Liver (tissue), 7 donors: ENCODE measurements at regions not wholly inside any gene's neighbourhood (a gene's known extent, or its start where the extent isn't known, plus 50 kb on each side); places are given as distances from the start of the nearest gene placed in this dataset.

Source experiments
- DNase-seq: peaks from one replicate; pipeline ENCODE4 v3.0.0-alpha.2; 2017; ENCODE audit warnings: low spot score
- H3K27ac ChIP-seq, 2 donors: one replicate each; pipeline ENCODE4 v1.7.0; 2013; ENCODE audit warnings: inconsistent platforms in 2 of 2, low read length in 2 of 2, control low read depth in 1 of 2, low read depth in 1 of 2, mild to moderate bottlenecking in 1 of 2
- H3K27me3 ChIP-seq, 4 donors: one replicate each; pipeline versions ENCODE4 v1.6.1 to v1.7.0; 2013; ENCODE audit warnings: low read length in 3 of 4, inconsistent platforms in 1 of 4, mild to moderate bottlenecking in 1 of 4, moderate library complexity in 1 of 4; ENCODE audit not compliant: control insufficient read depth in 4 of 4, insufficient read depth in 4 of 4
- H3K36me3 ChIP-seq, 4 donors: one replicate each; pipeline versions ENCODE4 v1.6.1 to v1.7.0; 2013; ENCODE audit warnings: low read length in 3 of 4, mild to moderate bottlenecking in 3 of 4, low read depth in 1 of 4, moderate library complexity in 1 of 4; ENCODE audit not compliant: control insufficient read depth in 4 of 4, insufficient read depth in 3 of 4
- H3K4me1 ChIP-seq, 4 donors: one replicate each; pipeline versions ENCODE4 v1.6.1 to v1.7.0; 2013; ENCODE audit warnings: low read length in 3 of 4, mild to moderate bottlenecking in 3 of 4, moderate library complexity in 1 of 4; ENCODE audit not compliant: control insufficient read depth in 4 of 4, insufficient read depth in 4 of 4
- H3K4me3 ChIP-seq, 3 donors: one replicate each; pipeline versions ENCODE4 v1.6.1 to v1.7.0; 2013; ENCODE audit warnings: low read length in 3 of 3, control low read depth in 1 of 3, low read depth in 1 of 3, mild to moderate bottlenecking in 1 of 3
- H3K9ac ChIP-seq, 2 donors: one replicate each; pipeline ENCODE4 v1.7.0; 2013; ENCODE audit warnings: low read length in 2 of 2, mild to moderate bottlenecking in 2 of 2, moderate library complexity in 2 of 2, control low read depth in 1 of 2, low read depth in 1 of 2
- H3K9me3 ChIP-seq, 4 donors: one replicate each; pipeline versions ENCODE4 v1.6.1 to v1.7.0; 2013; ENCODE audit warnings: low read length in 3 of 4; ENCODE audit not compliant: control insufficient read depth in 4 of 4
- EGR1 ChIP-seq, 2 donors: IDR thresholded peaks; 2 replicates each; pipeline ENCODE4 v1.6.1; 2016 to 2018; ENCODE audit warnings: antibody characterized with exemption in 2 of 2, low read depth in 2 of 2
- FOXA1 ChIP-seq: IDR thresholded peaks from 2 replicates; pipeline ENCODE4 v1.6.1; 2016; ENCODE audit warnings: antibody characterized with exemption
- GABPA ChIP-seq, 2 donors: IDR thresholded peaks in 1 of 2; conservative IDR thresholded peaks in 1 of 2; 2 replicates each; pipeline ENCODE4 v1.6.1; 2016; ENCODE audit warnings: antibody characterized with exemption in 2 of 2, mild to moderate bottlenecking in 1 of 2, moderate library complexity in 1 of 2
- HNF4G ChIP-seq: IDR thresholded peaks from 2 replicates; pipeline ENCODE4 v1.6.1; 2016; ENCODE audit warnings: antibody characterized with exemption
- JUND ChIP-seq, 2 donors: IDR thresholded peaks; 2 replicates each; pipeline ENCODE4 v1.6.1; 2016; ENCODE audit warnings: antibody characterized with exemption in 2 of 2
- NR2F2 ChIP-seq: IDR thresholded peaks from 2 replicates; pipeline ENCODE4 v1.6.1; 2016; ENCODE audit warnings: antibody characterized with exemption
- SP1 ChIP-seq: IDR thresholded peaks from 2 replicates; pipeline ENCODE4 v1.6.1; 2018; ENCODE audit warnings: antibody characterized with exemption, mild to moderate bottlenecking
- TAF1 ChIP-seq: conservative IDR thresholded peaks from 2 replicates; pipeline ENCODE4 v1.6.1; 2016; ENCODE audit warnings: antibody characterized with exemption, mild to moderate bottlenecking
- YY1 ChIP-seq: IDR thresholded peaks from 2 replicates; pipeline ENCODE4 v1.6.1; 2016; ENCODE audit warnings: antibody characterized with exemption, mild to moderate bottlenecking
- WGBS: extraction: QIAGEN DNeasy Blood & Tissue Kit; methylation state at CpG from one replicate; pipeline ENCODE4 v1.1.7; 2013; 5-methylcytosine and 5-hydroxymethylcytosine counted together
- TF ChIP-seq, protein P1 (sequence below): IDR thresholded peaks from 2 replicates; pipeline ENCODE4 v1.6.1; 2016; ENCODE audit warnings: antibody characterized with exemption
- TF ChIP-seq, protein P2 (sequence below): IDR thresholded peaks from 2 replicates; pipeline ENCODE4 v1.6.1; 2016; ENCODE audit warnings: antibody characterized with exemption
- TF ChIP-seq, protein P3 (sequence below): IDR thresholded peaks from 2 replicates; pipeline ENCODE4 v1.6.1; 2016; ENCODE audit warnings: antibody characterized with exemption, mild to moderate bottlenecking
- donor health status: healthy.
- donor health status: healthy.
- donor health status: healthy.
- donor health status: healthy.

DNA sequence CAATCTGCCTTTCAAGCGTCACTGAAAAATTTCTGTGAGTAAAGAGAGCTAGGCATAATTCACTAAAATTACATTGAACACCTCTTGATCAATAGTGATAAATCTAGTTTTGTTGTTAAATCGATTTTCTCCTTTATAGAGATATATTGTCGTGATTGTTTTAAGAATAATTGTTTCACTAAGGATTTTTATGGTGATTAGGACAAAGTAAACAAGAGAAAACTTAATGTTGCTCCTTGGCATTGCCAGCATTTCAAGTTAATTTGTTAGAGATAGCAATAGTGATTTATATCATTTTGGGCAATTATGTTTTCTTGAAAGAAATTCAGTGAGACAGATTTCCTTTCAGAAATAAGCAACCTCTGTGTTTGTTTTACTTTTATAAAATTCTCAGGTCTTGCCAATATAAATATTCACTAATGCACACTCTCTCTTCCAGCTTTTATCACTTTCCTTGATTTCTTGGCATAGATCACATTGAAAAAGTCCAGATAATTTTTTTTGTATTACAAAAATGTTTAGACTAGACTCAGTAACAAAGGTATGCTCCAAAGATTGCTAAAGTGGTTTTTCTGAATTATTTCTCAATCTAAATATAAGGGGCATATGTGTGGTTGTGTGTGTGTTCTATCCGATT, 538.7 kb downstream of the TFEC start:
- H3K4me3 ChIP-seq = no peak overlapping the region
- TF ChIP-seq EGR1 (IDR thresholded peaks at IDR 0.05; ENCODE audit: low read depth in 2 of 2) = no peak
- TF ChIP-seq GABPA (IDR thresholded peaks at IDR 0.05 in 1 of 2, conservative IDR thresholded peaks at IDR 0.05 in 1 of 2) = no peak
- TF ChIP-seq SP1 = no peak
- H3K27ac ChIP-seq = no peak overlapping the region
- no peak for DNase-seq
- peaks cover 0 to under 1% (median 0%) of the 10 kb centered on the region in 4 donors for H3K27me3 ChIP-seq
- H3K4me1 ChIP-seq = no peaks in the 10 kb centered on the region
- H3K9me3 ChIP-seq = no peaks in the 10 kb centered on the region
- WGBS = 66% methylated on average over 4 of the region's 4 CpGs
- no peaks in the 10 kb centered on the region for H3K36me3 ChIP-seq
- H3K9ac ChIP-seq = no peak overlapping the region

DNA sequence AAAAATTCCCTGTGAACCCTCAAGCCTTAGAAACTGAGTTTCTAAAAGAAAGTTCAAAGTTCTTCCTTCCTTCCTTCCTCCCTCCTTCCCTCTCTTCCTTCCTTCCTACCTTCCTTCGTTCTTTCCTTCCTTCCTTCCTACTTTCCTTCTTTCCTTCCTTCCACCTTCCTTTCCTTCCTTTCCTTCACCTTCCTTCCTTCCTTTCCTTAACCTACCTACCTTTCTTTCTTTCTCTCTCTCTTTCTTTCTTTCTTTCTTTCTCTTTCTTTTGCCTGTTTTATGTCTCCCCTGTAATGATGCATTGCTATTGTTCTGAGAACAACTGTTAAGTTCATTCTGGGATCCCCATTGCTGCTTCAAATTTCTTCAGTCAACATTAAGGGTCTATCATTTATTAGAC, 551.1 kb downstream of the TFEC start:
- Histone ChIP-seq H3K36me3 (no peaks in the 10 kb centered on the region), H3K27me3 (peaks cover 0 to 4% (median 1%) of the 10 kb centered on the region in 4 donors), H3K4me1 (peaks cover 0 to 9% (median 5%) of the 10 kb centered on the region in 4 donors), H3K27ac (no peak overlapping the region), H3K9ac (no peak overlapping the region), H3K4me3 (no peak overlapping the region), H3K9me3 (no peaks in the 10 kb centered on the region)
- TF ChIP-seq SP1 (no peak), GABPA (IDR thresholded peaks at IDR 0.05 in 1 of 2, conservative IDR thresholded peaks at IDR 0.05 in 1 of 2) (no peak), FOXA1 (no peak), YY1 (no peak), JUND (IDR thresholded peaks at IDR 0.05) (no peak), NR2F2 (no peak)
- no peak for DNase-seq
- whole genome bisulfite sequencing = no CpG with 5 or more reads among the region's 1 CpG

DNA sequence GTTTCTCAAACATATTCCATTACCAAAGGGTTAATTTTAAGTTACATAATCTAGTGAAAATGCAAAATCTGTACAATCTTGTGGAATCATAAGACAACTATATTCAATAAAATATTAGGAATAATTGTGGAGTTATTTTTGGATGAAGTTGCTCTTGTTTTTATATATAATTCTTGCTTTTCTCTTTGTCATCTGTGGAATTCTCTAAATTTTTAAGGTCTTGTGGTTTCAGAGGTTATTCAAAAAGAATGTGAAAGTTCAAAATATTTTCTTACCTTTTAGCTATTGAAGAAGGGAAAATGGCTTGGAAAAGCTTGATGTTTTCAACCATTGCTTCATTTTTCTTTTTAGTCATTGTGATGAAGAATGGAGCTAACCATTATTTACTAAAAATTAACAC, 552.1 kb downstream of the TFEC start:
- Histone ChIP-seq H3K27ac (no peak overlapping the region), H3K4me3 (no peak overlapping the region), H3K9ac (no peak overlapping the region), H3K4me1 (peaks cover 0 to 9% (median 5%) of the 10 kb centered on the region in 4 donors), H3K27me3 (peaks cover 0 to 4% (median 1%) of the 10 kb centered on the region in 4 donors), H3K36me3 (no peaks in the 10 kb centered on the region), H3K9me3 (no peaks in the 10 kb centered on the region)
- no peak for TF ChIP-seq TAF1
- TF ChIP-seq JUND (IDR thresholded peaks at IDR 0.05) = no peak
- TF ChIP-seq EGR1 (IDR thresholded peaks at IDR 0.05; ENCODE audit: low read depth in 2 of 2) = no peak
- no peak for TF ChIP-seq YY1
- TF ChIP-seq, protein P1, sequence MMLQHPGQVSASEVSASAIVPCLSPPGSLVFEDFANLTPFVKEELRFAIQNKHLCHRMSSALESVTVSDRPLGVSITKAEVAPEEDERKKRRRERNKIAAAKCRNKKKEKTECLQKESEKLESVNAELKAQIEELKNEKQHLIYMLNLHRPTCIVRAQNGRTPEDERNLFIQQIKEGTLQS = no peak
- TF ChIP-seq HNF4G = no peak
- TF ChIP-seq, protein P2, sequence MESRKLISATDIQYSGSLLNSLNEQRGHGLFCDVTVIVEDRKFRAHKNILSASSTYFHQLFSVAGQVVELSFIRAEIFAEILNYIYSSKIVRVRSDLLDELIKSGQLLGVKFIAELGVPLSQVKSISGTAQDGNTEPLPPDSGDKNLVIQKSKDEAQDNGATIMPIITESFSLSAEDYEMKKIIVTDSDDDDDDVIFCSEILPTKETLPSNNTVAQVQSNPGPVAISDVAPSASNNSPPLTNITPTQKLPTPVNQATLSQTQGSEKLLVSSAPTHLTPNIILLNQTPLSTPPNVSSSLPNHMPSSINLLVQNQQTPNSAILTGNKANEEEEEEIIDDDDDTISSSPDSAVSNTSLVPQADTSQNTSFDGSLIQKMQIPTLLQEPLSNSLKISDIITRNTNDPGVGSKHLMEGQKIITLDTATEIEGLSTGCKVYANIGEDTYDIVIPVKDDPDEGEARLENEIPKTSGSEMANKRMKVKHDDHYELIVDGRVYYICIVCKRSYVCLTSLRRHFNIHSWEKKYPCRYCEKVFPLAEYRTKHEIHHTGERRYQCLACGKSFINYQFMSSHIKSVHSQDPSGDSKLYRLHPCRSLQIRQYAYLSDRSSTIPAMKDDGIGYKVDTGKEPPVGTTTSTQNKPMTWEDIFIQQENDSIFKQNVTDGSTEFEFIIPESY = no peak
- TF ChIP-seq FOXA1 = no peak
- TF ChIP-seq SP1 = no peak
- TF ChIP-seq, protein P3, sequence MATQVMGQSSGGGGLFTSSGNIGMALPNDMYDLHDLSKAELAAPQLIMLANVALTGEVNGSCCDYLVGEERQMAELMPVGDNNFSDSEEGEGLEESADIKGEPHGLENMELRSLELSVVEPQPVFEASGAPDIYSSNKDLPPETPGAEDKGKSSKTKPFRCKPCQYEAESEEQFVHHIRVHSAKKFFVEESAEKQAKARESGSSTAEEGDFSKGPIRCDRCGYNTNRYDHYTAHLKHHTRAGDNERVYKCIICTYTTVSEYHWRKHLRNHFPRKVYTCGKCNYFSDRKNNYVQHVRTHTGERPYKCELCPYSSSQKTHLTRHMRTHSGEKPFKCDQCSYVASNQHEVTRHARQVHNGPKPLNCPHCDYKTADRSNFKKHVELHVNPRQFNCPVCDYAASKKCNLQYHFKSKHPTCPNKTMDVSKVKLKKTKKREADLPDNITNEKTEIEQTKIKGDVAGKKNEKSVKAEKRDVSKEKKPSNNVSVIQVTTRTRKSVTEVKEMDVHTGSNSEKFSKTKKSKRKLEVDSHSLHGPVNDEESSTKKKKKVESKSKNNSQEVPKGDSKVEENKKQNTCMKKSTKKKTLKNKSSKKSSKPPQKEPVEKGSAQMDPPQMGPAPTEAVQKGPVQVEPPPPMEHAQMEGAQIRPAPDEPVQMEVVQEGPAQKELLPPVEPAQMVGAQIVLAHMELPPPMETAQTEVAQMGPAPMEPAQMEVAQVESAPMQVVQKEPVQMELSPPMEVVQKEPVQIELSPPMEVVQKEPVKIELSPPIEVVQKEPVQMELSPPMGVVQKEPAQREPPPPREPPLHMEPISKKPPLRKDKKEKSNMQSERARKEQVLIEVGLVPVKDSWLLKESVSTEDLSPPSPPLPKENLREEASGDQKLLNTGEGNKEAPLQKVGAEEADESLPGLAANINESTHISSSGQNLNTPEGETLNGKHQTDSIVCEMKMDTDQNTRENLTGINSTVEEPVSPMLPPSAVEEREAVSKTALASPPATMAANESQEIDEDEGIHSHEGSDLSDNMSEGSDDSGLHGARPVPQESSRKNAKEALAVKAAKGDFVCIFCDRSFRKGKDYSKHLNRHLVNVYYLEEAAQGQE = no peak
- TF ChIP-seq GABPA (IDR thresholded peaks at IDR 0.05 in 1 of 2, conservative IDR thresholded peaks at IDR 0.05 in 1 of 2) = no peak
- DNase-seq = no peak
